GM12878 (cell line): ENCODE measurements at regions not wholly inside any gene's neighbourhood (a gene's known extent, or its start where the extent isn't known, plus 50 kb on each side); places are given as distances from the start of the nearest gene placed in this dataset.

Experiments used
- ATAC-seq: fragments of 200-7000 bp; cut with Tn5 transposase; 3 replicates; pipeline ENCODE4 v1.9.1; 2020; ENCODE audit warnings: mild to moderate bottlenecking, moderate library complexity
- BruUV-seq: library from RNA; stranded (reverse); fragments of 400-500 nt; replicated peaks from 2 replicates; lab custom pipeline; 2021; lab: Mats Ljungman, UMichigan
- CTCF ChIA-PET: fragments of 300-600 bp; sonication (Branson Sonifier 250); formaldehyde crosslinking; extraction: SDS; loops from one replicate; lab custom pipeline; 2021; ENCODE audit warnings: inconsistent platforms; lab: Yijun Ruan, JAX
- POLR2A ChIA-PET: fragments of 350-600 bp; formaldehyde crosslinking; extraction: SDS; loops from one replicate; lab custom pipeline; 2021; ENCODE audit warnings: inconsistent platforms; lab: Charles Lee
- RAD21 ChIA-PET: fragments of 300-600 bp; sonication (Branson Sonifier 250); formaldehyde crosslinking; loops from one replicate; lab custom pipeline; 2023; ENCODE audit warnings: antibody characterized with exemption; ENCODE audit not compliant: unreplicated experiment; lab: Charles Lee
- SMC1A ChIA-PET: fragments of 300-600 bp; sonication (Branson Sonifier 250); formaldehyde crosslinking; loops from one replicate; lab custom pipeline; 2023; ENCODE audit not compliant: unreplicated experiment, uncharacterized antibody; lab: Charles Lee
- DNase-seq: peaks from one replicate; pipeline ENCODE4 v3.0.0-alpha.2; 2011; ENCODE audit warnings: low read depth, low spot score
- FAIRE-seq: peaks from 3 replicates; lab custom pipeline; 2011; peaks lifted over from hg19 to GRCh38; lab: Jason Lieb, UNC
- H2AFZ ChIP-seq: 2 replicates; pipeline ENCODE4 v1.6.0; 2011; ENCODE audit warnings: low read depth, low read length, control low read depth; ENCODE audit not compliant: control insufficient read depth
- H3K27ac ChIP-seq: 2 replicates; pipeline ENCODE4 v1.5.1; 2011; ENCODE audit warnings: control low read depth; ENCODE audit not compliant: control insufficient read depth, insufficient read depth
- H3K27me3 ChIP-seq, 2 experiments: replicated peaks in 1 of 2; 2 replicates each; pipeline versions ENCODE4 v1.6.0 to v1.6.1; 2011; ENCODE audit warnings: low read length in 1 of 2; ENCODE audit not compliant: control insufficient read depth in 2 of 2, insufficient read depth in 2 of 2
- H3K36me3 ChIP-seq, 2 experiments: 2 replicates each; pipeline ENCODE4 v1.5.1; 2011; ENCODE audit warnings: low read length in 1 of 2; ENCODE audit not compliant: control insufficient read depth in 2 of 2, insufficient read depth in 2 of 2
- H3K4me1 ChIP-seq: 2 replicates; pipeline ENCODE4 v1.6.1; 2011; ENCODE audit warnings: mild to moderate bottlenecking, low read length, moderate library complexity, mixed read lengths; ENCODE audit not compliant: control insufficient read depth, insufficient read depth
- H3K4me2 ChIP-seq: 2 replicates; pipeline ENCODE4 v1.6.0; 2011; ENCODE audit warnings: control low read depth; ENCODE audit not compliant: control insufficient read depth, insufficient read depth
- H3K4me3 ChIP-seq: fragments of 200-600 bp; sonication (generic); 2 replicates; pipeline ENCODE4 v1.5.1; 2016
- H3K79me2 ChIP-seq: 2 replicates; pipeline ENCODE4 v1.6.0; 2011; ENCODE audit warnings: low read length; ENCODE audit not compliant: control insufficient read depth, insufficient read depth
- H3K9ac ChIP-seq: 2 replicates; pipeline ENCODE4 v1.8.0; 2011; ENCODE audit warnings: low read length, control low read depth, mixed read lengths; ENCODE audit not compliant: control insufficient read depth, insufficient read depth
- H3K9me3 ChIP-seq: replicated peaks from 3 replicates; pipeline ENCODE4 v1.5.1; 2011; ENCODE audit warnings: mild to moderate bottlenecking, low read length; ENCODE audit not compliant: control insufficient read depth, insufficient read depth
- H4K20me1 ChIP-seq: 2 replicates; pipeline ENCODE4 v1.6.0; 2011; ENCODE audit not compliant: control insufficient read depth, insufficient read depth
- ASH2L ChIP-seq: fragments of 300-600, 200-600 bp; sonication (generic); IDR thresholded peaks from 2 replicates; pipeline ENCODE4 v1.6.1; 2017; ENCODE audit warnings: low read depth, mild to moderate bottlenecking, borderline replicate concordance
- BHLHE40 ChIP-seq, 2 experiments: fragments of 450-650 bp in 1 of 2; IDR thresholded peaks; 2 replicates each; pipeline ENCODE4 v1.6.1; 2011 to 2017; ENCODE audit warnings: low read depth in 2 of 2, borderline replicate concordance in 1 of 2, improper control_type of control experiment in 1 of 2, low read length in 1 of 2, mild to moderate bottlenecking in 1 of 2
- BMI1 ChIP-seq: fragments of 450-650 bp; IDR thresholded peaks from 2 replicates; pipeline ENCODE4 v1.6.1; 2016; ENCODE audit warnings: mild to moderate bottlenecking, moderate library complexity, borderline replicate concordance
- EED ChIP-seq: sonication (generic); IDR thresholded peaks from 2 replicates; pipeline ENCODE4 v1.6.1; 2016; ENCODE audit warnings: antibody characterized with exemption, low read depth
- EGR1 ChIP-seq, 2 experiments: IDR thresholded peaks; 1 replicate in 1 of 2; 2 replicates in 1 of 2; pipeline ENCODE4 v1.6.1; 2011 to 2012; ENCODE audit warnings: low read depth in 2 of 2, low read length in 2 of 2, borderline replicate concordance in 1 of 2, mild to moderate bottlenecking in 1 of 2, moderate library complexity in 1 of 2
- FOS ChIP-seq: IDR thresholded peaks from 3 replicates; pipeline ENCODE4 v1.6.1; 2011; ENCODE audit warnings: borderline replicate concordance; ENCODE audit not compliant: insufficient read length; ENCODE audit errors: extremely low read depth
- HSF1 ChIP-seq: fragments of 150-350 bp; IDR thresholded peaks from 2 replicates; pipeline ENCODE4 v1.6.1; 2014; ENCODE audit warnings: mild to moderate bottlenecking, low read depth, low read length
- IKZF2 ChIP-seq, 2 experiments: fragments of 450-650 bp; IDR thresholded peaks; 2 replicates each; pipeline ENCODE4 v1.6.1; 2017; ENCODE audit warnings: mild to moderate bottlenecking in 2 of 2, moderate library complexity in 2 of 2
- LARP7 ChIP-seq: fragments of 450-650 bp; IDR thresholded peaks from 2 replicates; pipeline ENCODE4 v1.6.1; 2017; ENCODE audit warnings: mild to moderate bottlenecking
- MLLT1 ChIP-seq: fragments of 450-650 bp; IDR thresholded peaks from 2 replicates; pipeline ENCODE4 v1.6.1; 2016; ENCODE audit warnings: mild to moderate bottlenecking
- MTA2 ChIP-seq: fragments of 450-650 bp; IDR thresholded peaks from 2 replicates; pipeline ENCODE4 v1.6.1; 2016; ENCODE audit warnings: low read depth, mild to moderate bottlenecking, moderate library complexity
- NBN ChIP-seq: fragments of 450-650 bp; IDR thresholded peaks from 2 replicates; pipeline ENCODE4 v1.6.1; 2016
- NR2C1 ChIP-seq: fragments of 450-650 bp; IDR thresholded peaks from 2 replicates; pipeline ENCODE4 v1.6.1; 2017; ENCODE audit warnings: antibody characterized with exemption, mild to moderate bottlenecking, moderate library complexity
- NRF1 ChIP-seq: conservative IDR thresholded peaks from 2 replicates; pipeline ENCODE4 v1.6.1; 2011; ENCODE audit warnings: mild to moderate bottlenecking, low read depth, low read length, improper control_type of control experiment
- POLR2A ChIP-seq: IDR thresholded peaks from 2 replicates; pipeline ENCODE4 v1.6.1; 2011; ENCODE audit warnings: low read depth, mild to moderate bottlenecking, low read length
- POLR2AphosphoS5 ChIP-seq: IDR thresholded peaks from 2 replicates; pipeline ENCODE4 v1.6.1; 2011; ENCODE audit warnings: mild to moderate bottlenecking, low read length, inconsistent platforms
- RELA ChIP-seq: fragments of 450-650 bp; IDR thresholded peaks from 2 replicates; pipeline ENCODE4 v1.8.0; 2014; ENCODE audit warnings: borderline replicate concordance; ENCODE audit not compliant: partially characterized antibody
- RUNX3 ChIP-seq: IDR thresholded peaks from 2 replicates; pipeline ENCODE4 v1.6.1; 2012; ENCODE audit warnings: low read length, inconsistent platforms
- SMC3 ChIP-seq: IDR thresholded peaks from 2 replicates; pipeline ENCODE4 v1.6.1; 2011; ENCODE audit warnings: low read length, improper control_type of control experiment, borderline replicate concordance
- SUPT20H ChIP-seq: IDR thresholded peaks from 2 replicates; pipeline ENCODE4 v1.6.1; 2011; ENCODE audit warnings: low read depth, mild to moderate bottlenecking, low read length, moderate library complexity, borderline replicate concordance; ENCODE audit not compliant: control insufficient read depth
- TCF12 ChIP-seq: IDR thresholded peaks from 2 replicates; pipeline ENCODE4 v1.6.1; 2011; ENCODE audit warnings: low read depth, mild to moderate bottlenecking, low read length
- USF1 ChIP-seq: IDR thresholded peaks from 2 replicates; pipeline ENCODE4 v1.6.1; 2011; ENCODE audit warnings: borderline replicate concordance, low read depth, mild to moderate bottlenecking, moderate library complexity, mixed read lengths, low read length; ENCODE audit not compliant: insufficient read depth; ENCODE audit errors: extremely low read length
- WGBS: methylation state at CpG from one replicate; pipeline ENCODE4 v1.1.6; 2016; ENCODE audit warnings: low lambda C conversion rate; ENCODE audit not compliant: insufficient replicate concordance, insufficient coverage; ENCODE audit errors: missing lambda C conversion rate; 5-methylcytosine and 5-hydroxymethylcytosine counted together
- in situ Hi-C: fragments of 300-500 bp; cut with MboI; formaldehyde crosslinking; loops from 9 replicates; pipeline ENCODE4 v1.14.3; 2018; ENCODE audit warnings: mixed read lengths
- intact Hi-C: fragments of 100-400 bp; cut with micrococcal nuclease; formaldehyde crosslinking; loops from one replicate; pipeline ENCODE4 v1.14.2; 2022; ENCODE audit not compliant: unreplicated experiment

- no peak for TF ChIP-seq SUPT20H
- no peak for TF ChIP-seq POLR2A
- TF ChIP-seq IKZF2 (IDR thresholded peaks at IDR 0.05), result no peak
- no peak for TF ChIP-seq EED
- TF ChIP-seq POLR2AphosphoS5, result no peak
- TF ChIP-seq ASH2L, result no peak
- no peak for TF ChIP-seq MLLT1
Measured at GRCh38 chr9:91024841-91025240, 223.2 kb downstream of the SYK start (continued).

GRCh38 chr9:91025856-91026255 lies 224.2 kb downstream of the SYK start:
- no TSS peak for BruUV-seq
- Histone ChIP-seq H4K20me1 (no peaks in the 10 kb centered on the region), H3K36me3 (no peaks in the 10 kb centered on the region), H3K9ac (no peak overlapping the region), H3K4me2 (no peak overlapping the region), H2AFZ (no peak overlapping the region), H3K27me3 (no peaks in the 10 kb centered on the region; a peak in 2 of 4 replicates), H3K9me3 (no peaks in the 10 kb centered on the region; the same call in 2 of the 3 replicates), H3K4me1 (no peaks in the 10 kb centered on the region), H3K79me2 (no peaks in the 10 kb centered on the region), H3K4me3 (no peak overlapping the region), H3K27ac (no peak overlapping the region)
- CTCF ChIA-PET, result no interaction called here
- ATAC-seq (no peak), DNase-seq (no peak), FAIRE-seq (no peak)
- intact Hi-C loops (no loop called here), in situ Hi-C loops (no loop called here)
- POLR2A ChIA-PET, result interaction anchor here (0.6 kb wide), 1 partner anchor 130 kb away, joined by 3 read pairs; no protein-coding TSS in a partner anchor
- 43% methylated on average over 4 of the region's 4 CpGs for WGBS
- RAD21 ChIA-PET, result no interaction called here
- SMC1A ChIA-PET, result interaction anchor here (1.7 kb wide), 1 partner anchor 400 kb away, joined by 4 read pairs; no protein-coding TSS in a partner anchor
- TF ChIP-seq NRF1, result no peak
- no peak for TF ChIP-seq TCF12
- TF ChIP-seq SMC3, result no peak
- no peak for TF ChIP-seq NR2C1
- TF ChIP-seq HSF1, result no peak
- TF ChIP-seq RELA, result no peak
- no peak for TF ChIP-seq MTA2
- no peak for TF ChIP-seq FOS
- TF ChIP-seq EGR1 (IDR thresholded peaks at IDR 0.05; ENCODE audit: borderline replicate concordance in 1 of 2, low read depth in 2 of 2, low read length in 2 of 2), result no peak
- no peak for TF ChIP-seq POLR2A
- no peak for TF ChIP-seq BMI1
- no peak for TF ChIP-seq USF1
- TF ChIP-seq LARP7, result no peak
- TF ChIP-seq BHLHE40 (IDR thresholded peaks at IDR 0.05; ENCODE audit: borderline replicate concordance in 1 of 2, low read depth in 2 of 2, low read length in 1 of 2), result no peak
- no peak for TF ChIP-seq RUNX3
- TF ChIP-seq NBN, result no peak
